Lung (tissue), 11 donors: ENCODE measurements at regions not wholly inside any gene's neighbourhood (a gene's known extent, or its start where the extent isn't known, plus 50 kb on each side); places are given as distances from the start of the nearest gene placed in this dataset.

ENCODE experiments used
- ATAC-seq: fragments of 200-7000 bp; cut with Tn5 transposase; one replicate; pipeline ENCODE4 v1.9.1; 2020; ENCODE audit warnings: moderate number of reproducible peaks; ENCODE audit not compliant: insufficient read depth, low FRiP score
- DNase-seq, 3 donors: peaks; one replicate each; pipeline ENCODE4 v3.0.0-alpha.2; 2013 to 2017
- H3K27ac ChIP-seq, 2 donors: one replicate each; pipeline ENCODE4 v1.5.1; 2013; ENCODE audit warnings: mild to moderate bottlenecking in 2 of 2, moderate library complexity in 2 of 2, control low read depth in 1 of 2, inconsistent platforms in 1 of 2, low read depth in 1 of 2, low read length in 1 of 2
- H3K27me3 ChIP-seq, 3 donors: one replicate each; pipeline ENCODE4 v1.5.1; 2013; ENCODE audit warnings: low read length in 2 of 3; ENCODE audit not compliant: control insufficient read depth in 3 of 3, insufficient read depth in 3 of 3
- H3K36me3 ChIP-seq, 4 donors: one replicate each; pipeline ENCODE4 v1.5.1; 2013; ENCODE audit warnings: low read length in 4 of 4, mild to moderate bottlenecking in 1 of 4, moderate library complexity in 1 of 4; ENCODE audit not compliant: control insufficient read depth in 4 of 4, insufficient read depth in 4 of 4
- H3K4me1 ChIP-seq, 5 donors: one replicate each; pipeline ENCODE4 v1.5.1; 2013; ENCODE audit warnings: low read length in 5 of 5, mild to moderate bottlenecking in 2 of 5, moderate library complexity in 1 of 5; ENCODE audit not compliant: control insufficient read depth in 5 of 5, insufficient read depth in 5 of 5
- H3K4me3 ChIP-seq: one replicate; pipeline ENCODE4 v1.5.1; 2013; ENCODE audit warnings: mild to moderate bottlenecking, control low read depth, moderate library complexity
- H3K9ac ChIP-seq, 2 donors: one replicate each; pipeline ENCODE4 v1.5.1; 2013; ENCODE audit warnings: low read length in 2 of 2, control low read depth in 1 of 2; ENCODE audit not compliant: insufficient read depth in 1 of 2
- H3K9me3 ChIP-seq, 4 donors: one replicate each; pipeline ENCODE4 v1.5.1; 2013; ENCODE audit warnings: low read length in 3 of 4, mild to moderate bottlenecking in 1 of 4, moderate library complexity in 1 of 4; ENCODE audit not compliant: control insufficient read depth in 4 of 4, insufficient read depth in 3 of 4
- CTCF ChIP-seq: IDR thresholded peaks from 2 replicates; pipeline ENCODE4 v1.5.1; 2012; ENCODE audit warnings: mild to moderate bottlenecking; ENCODE audit errors: control extremely low read depth, extremely low read depth
- WGBS, 2 donors: extraction: QIAGEN DNeasy Blood & Tissue Kit; methylation state at CpG; one replicate each; pipeline ENCODE4 v1.1.7; 2013; 5-methylcytosine and 5-hydroxymethylcytosine counted together
- donor health status: control.
- donor health status: control.
- donor health status: Bipolar disorder and iron deficiency.
- donor health status: healthy.
- donor health status: DM: yes; HTN: yes; CAD: no.

GRCh38 chr16:26643519-26643918 lies 423.2 kb upstream of the C16orf82 start:
- H3K4me3 ChIP-seq: no peak overlapping the region
- no peaks in the 10 kb centered on the region for H3K27me3 ChIP-seq
- H3K9me3 ChIP-seq: peaks cover 0 to 1% (median 0%) of the 10 kb centered on the region in 4 donors
- H3K27ac ChIP-seq: no peak overlapping the region
- H3K36me3 ChIP-seq: no peaks in the 10 kb centered on the region
- no peak for ATAC-seq
- peaks cover 0 to 2% (median 0%) of the 10 kb centered on the region in 5 donors for H3K4me1 ChIP-seq
- 60 to 67% methylated on average over 3 of the region's 3 CpGs for WGBS, 2 donors
- no peak overlapping the region for H3K9ac ChIP-seq
- no peak for TF ChIP-seq CTCF
- DNase-seq: no peak

GRCh38 chr16:26644912-26645543 lies 421.7 kb upstream of the C16orf82 start:
- Histone ChIP-seq H3K27me3 (no peaks in the 10 kb centered on the region), H3K9ac (no peak overlapping the region), H3K27ac (no peak overlapping the region), H3K9me3 (peaks cover 0 to 1% (median 0%) of the 10 kb centered on the region in 4 donors), H3K4me1 (peaks cover 0 to 2% (median 0%) of the 10 kb centered on the region in 5 donors), H3K36me3 (no peaks in the 10 kb centered on the region), H3K4me3 (no peak overlapping the region)
- DNase-seq (no peak), ATAC-seq (no peak)
- WGBS, 2 donors: 79% methylated on average over 11 of the region's 11 CpGs
- TF ChIP-seq CTCF: no peak

GRCh38 chr16:26645614-26646013 lies 421.1 kb upstream of the C16orf82 start:
- WGBS, 2 donors: 16 to 17% methylated on average over 9 of the region's 9 CpGs
- H3K36me3 ChIP-seq: no peaks in the 10 kb centered on the region
- H3K27ac ChIP-seq: no peak overlapping the region
- no peak for TF ChIP-seq CTCF
- H3K27me3 ChIP-seq: no peaks in the 10 kb centered on the region
- peaks cover 0 to 1% (median 0%) of the 10 kb centered on the region in 4 donors for H3K9me3 ChIP-seq
- peaks cover 0 to 2% (median 0%) of the 10 kb centered on the region in 5 donors for H3K4me1 ChIP-seq
- no peak overlapping the region for H3K4me3 ChIP-seq
- no peak overlapping the region for H3K9ac ChIP-seq
- no peak for ATAC-seq
- no peak for DNase-seq

GRCh38 chr16:26647870-26648269 lies 418.9 kb upstream of the C16orf82 start:
- Histone ChIP-seq H3K27me3 (no peaks in the 10 kb centered on the region), H3K27ac (no peak overlapping the region), H3K36me3 (no peaks in the 10 kb centered on the region), H3K9ac (no peak overlapping the region), H3K4me1 (peaks cover 0 to 2% (median 0%) of the 10 kb centered on the region in 5 donors), H3K9me3 (peaks cover 0 to 1% (median 0%) of the 10 kb centered on the region in 4 donors), H3K4me3 (no peak overlapping the region)
- 67 to 80% methylated on average over 4 of the region's 4 CpGs for WGBS, 2 donors
- no peak for ATAC-seq
- TF ChIP-seq CTCF: no peak
- no peak for DNase-seq
